ENCODE measurements at regions not wholly inside any gene's neighbourhood (a gene's known extent, or its start where the extent isn't known, plus 50 kb on each side); places are given as distances from the start of the nearest gene placed in this dataset.
A peak's percentile ranks its signal among the peaks of the same experiment; 100 is the strongest.

DNA sequence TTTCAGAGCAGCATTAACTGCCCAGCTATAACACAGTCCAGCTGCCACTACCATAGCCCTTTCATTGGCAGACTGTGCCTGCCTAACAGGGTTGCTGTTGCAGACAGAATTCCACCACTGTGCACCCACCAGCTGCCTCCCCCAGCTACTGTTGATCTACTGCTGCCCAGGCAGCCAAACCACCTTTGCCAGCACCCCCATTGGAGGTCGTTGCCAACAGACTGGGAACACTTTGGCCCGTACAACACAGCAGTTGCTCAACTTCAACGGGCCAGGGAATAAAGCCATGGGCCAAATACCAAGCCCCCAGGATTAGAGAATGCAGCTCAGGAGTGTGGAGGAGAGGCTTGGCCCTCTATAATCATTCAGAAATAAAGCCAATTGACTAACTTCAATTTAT, 473.6 kb downstream of the CDH11 start:
- DNase-seq: no peak

DNA sequence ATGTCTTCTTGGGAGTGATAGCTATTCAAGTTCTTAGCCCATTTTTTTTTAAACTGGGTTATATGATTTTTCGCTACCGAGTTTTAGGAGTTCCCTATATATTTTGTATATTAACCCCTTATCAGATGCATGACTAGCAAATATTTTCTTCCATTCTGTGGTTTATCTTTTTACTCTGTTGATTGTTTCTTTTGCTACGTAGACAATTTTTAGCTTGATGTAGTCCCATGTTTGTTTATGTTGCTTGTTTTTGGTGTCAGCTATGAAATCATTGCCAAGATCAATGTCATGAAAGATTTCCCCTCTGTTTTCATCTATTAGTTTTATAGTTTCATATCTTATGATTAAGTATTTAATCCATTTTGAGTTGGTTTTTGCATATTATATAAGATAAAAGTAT, 480.5 kb downstream of the CDH11 start:
- DNase-seq: no peak

- DNase-seq: no peak
These were observed 483.1 kb downstream of the CDH11 start for GRCh38 chr16:64638766-64639165.

DNA sequence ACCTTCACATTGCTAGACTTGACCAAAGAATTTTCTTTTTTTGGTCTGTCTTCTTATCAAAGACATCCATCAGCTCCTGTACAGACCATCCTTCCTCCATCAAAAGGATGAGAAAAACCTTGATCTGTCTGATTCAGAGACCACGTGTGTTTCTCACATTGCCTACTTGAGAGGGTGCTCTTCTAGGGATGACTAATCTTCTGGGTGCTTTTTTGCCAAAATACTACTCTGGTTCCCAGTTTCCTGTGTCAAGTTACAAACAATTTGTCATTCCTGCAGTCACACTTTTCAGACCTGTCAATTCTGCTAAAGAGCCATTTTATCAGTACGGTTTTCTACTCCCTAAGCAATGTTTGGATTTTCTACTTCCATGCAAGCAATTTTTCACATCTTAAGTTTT, 492.2 kb downstream of the CDH11 start:
- DNase-seq: no peak

- peak; percentile 7 for DNase-seq
These were observed 494.1 kb downstream of the CDH11 start for GRCh38 chr16:64627781-64628180.

DNA sequence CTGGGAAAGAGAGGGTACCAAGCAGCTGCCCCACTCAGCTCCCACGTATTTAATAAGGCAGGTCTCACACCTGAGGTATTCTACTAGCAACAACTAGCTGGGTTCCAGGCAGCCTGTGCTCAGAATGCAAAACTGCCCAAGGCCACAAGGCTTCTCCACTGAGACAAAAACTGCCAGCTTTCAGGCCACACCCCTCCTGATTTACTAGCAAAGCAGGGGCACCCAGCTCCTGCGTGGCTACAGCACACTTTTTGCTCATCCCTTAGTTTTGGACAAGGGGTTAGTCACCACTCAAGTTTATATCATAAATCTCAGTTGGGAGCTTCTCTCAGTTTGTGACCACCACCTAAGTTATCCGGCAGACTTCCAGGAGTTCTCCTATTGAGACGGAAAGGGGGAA, 494.6 kb downstream of the CDH11 start:
- no peak for DNase-seq

DNA sequence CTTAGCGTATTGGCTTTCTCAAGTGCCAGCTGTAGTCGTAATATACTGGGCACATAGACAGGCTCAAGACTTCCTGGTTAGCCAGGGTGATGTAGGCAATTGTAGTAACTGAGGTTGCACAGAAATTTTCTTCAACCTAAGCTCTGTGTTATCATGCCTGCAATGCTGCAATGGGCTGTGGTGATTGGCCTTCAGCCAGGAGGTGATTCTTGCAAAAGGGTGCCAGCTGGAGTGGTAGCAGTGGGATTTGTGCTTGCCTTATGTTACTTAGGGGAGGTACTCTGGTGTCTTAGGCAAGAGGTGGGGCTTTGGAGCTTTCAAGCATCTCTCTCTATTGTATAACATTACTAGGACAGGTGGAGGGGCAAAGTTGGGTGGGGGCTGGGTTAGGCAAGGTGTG, 495.1 kb downstream of the CDH11 start:
- peak; percentile 14 for DNase-seq

DNA sequence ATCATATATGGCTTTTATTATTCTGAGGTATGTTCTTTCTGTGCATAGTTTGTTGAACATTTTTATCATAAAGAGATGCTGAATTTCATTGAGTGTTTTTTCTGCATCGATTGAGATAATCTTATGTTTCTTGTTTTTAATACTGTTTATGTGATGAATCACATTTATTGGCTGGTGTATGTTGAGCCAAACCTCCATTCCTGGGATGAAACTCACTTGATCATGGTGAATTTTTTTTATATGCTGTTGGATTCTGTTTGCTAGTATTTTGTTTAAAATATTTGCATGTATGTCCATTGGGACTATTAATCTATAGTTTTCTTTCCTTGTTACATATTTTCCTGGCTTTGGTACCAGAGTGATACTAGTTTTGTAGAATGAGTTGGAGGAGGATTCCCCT, 500.2 kb downstream of the CDH11 start:
- DNase-seq: no peak

- no peak for DNase-seq
These were observed 503.9 kb downstream of the CDH11 start for GRCh38 chr16:64617836-64618476.

DNA sequence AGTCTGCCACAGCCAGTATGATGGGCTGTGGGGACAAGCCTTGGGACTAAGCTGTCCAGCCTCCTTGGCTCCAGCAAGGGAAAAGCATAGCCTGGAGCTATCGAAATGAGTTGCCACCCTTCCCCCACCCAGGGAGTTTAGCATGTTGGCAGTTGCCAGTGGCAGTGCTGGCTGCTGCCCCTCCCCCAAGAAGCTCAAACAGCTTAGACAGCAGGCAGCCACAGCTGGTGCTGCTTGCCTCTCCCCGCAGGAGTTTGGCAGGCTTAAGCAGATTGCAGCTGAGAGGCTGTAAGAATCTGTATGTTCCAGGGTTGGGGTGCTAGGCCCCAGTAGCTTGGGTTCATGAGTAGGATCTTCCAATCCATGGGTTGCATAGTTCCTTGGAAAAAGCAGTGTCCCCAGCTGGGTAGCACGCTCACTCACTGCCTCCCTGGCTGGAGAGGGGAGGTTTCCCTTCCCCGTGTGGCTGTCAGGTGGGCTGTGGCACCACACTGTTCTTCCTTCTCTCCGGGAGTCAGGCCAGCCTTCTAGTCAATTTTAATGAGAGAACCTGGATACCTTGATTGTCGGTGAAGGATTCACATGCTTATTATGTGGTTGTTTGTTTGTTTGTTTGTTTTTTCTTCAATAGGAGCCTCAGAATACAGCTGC, 506.1 kb downstream of the CDH11 start:
- peak; percentile 93 for DNase-seq

DNA sequence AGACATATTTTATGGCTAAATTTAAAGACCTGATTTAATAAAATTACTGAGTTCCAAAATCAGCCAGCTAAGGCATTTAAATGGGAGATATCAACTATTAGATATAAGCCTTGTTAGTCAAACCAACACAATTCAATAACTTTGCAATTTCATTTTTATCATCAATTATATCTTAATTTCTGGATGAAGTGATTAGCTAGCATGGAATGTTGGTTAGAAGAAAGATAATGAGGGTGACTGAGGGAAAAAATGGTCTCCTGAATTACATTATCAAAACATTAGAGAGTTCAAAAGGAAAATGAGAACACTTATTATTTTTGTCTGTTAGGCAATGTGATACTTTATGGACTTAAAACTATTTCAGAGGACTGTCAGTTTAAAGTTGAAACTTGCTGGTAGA, 525.7 kb downstream of the CDH11 start:
- DNase-seq: no peak

GRCh38 chr16:64590513-64590912, 531.4 kb downstream of the CDH11 start:
- no peak for DNase-seq

GRCh38 chr16:64589836-64590235, 532.0 kb downstream of the CDH11 start:
- DNase-seq: no peak

DNA sequence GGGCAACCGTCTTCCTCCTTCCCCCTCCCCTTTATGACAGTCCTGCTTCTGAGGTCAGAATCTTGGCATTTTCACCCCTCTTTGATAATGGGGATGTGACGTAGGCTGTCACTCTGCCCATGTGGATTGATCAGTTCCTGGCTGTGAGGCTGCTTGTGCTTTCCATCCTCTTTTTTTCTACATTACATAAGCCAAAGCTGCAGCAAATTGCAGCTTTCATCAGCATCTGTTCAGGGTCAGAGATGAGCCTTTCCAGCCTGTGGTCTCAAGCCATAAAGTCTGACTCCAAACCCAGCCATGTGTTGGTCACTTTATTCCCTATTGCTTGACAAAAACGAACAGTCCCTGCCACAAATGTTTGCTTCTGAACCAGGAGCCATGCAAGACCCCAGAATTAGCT, 535.1 kb downstream of the CDH11 start:
- DNase-seq: peak; percentile 61

DNA sequence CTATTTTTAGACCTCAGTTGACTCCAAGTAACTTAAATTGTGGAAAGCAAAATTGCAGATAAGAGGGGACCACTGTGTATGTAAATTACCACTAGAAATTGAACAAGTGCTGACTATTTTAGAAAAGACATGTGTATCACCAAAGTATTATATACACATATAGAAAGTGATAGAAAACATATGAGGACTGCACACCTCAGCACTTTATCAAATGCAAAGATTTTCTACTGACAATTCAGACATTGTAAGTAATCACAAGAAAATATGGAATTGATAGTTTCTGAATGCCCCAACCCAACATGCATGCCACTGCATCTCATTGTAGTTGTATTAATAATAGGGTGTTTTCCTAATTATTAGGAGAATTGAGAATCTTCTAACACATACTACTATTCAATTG, 536.5 kb downstream of the CDH11 start:
- no peak for DNase-seq

DNA sequence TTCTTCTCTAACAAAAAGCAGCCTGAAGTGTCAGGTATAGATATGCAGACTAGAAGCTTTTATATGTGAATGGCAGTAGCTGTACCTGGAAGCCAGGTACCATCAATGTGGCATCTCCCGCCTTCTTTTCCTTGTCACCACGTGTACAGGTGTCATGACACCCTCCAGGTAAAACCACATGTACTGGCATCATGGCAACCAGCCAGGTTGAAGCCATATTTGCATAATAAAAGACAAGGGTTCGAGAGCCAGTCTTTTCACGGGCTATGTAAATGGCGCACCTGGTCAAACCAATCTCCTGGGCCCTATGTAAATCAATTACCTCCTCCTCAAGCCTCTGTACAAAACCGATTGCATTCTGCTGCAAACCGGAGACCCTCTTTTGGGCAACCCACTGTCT, 541.3 kb downstream of the CDH11 start:
- DNase-seq: no peak

DNA sequence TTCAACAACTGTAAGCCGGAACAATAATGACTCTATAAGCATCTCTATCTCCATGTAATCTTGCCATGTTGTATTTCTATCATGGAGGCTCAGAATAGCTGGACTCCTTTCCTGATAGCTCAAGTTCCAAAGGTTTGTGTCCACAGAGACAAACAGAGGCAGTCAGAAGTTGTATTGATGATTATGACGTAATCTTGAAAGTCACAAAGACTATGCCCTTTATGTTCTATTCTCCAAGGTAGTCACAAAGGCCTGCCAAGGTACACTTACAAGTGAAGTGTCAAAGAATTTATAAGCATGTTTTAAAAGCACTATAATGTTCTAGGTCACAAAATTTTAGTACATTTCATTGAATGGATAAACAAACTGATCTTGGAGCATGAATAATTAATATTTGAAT, 542.2 kb downstream of the CDH11 start:
- no peak for DNase-seq

- peak; percentile 20 for DNase-seq
These were observed 576.1 kb downstream of the CDH11 start for GRCh38 chr16:64545768-64546167.

GRCh38 chr16:64544859-64545258, 577.0 kb downstream of the CDH11 start:
- DNase-seq: no peak

DNA sequence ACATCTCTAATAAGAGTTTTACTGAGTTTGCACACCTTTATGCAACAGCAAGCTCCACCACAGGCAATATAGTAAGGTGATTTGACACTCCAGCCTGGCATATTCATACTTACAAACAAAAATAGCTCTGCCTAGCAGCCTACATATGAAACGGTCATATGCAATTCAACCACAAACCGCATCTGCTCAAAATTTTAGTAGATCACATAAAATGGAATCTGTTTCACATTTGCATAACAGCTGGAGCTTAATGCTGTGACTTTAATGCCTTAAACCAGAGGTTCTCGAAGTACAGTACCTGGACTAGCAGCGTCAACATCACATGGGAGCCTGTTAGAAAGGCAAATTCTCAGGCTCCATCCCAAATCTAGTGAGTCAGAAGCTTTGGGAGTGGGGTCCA, 578.4 kb downstream of the CDH11 start:
- peak; percentile 10 for DNase-seq

DNA sequence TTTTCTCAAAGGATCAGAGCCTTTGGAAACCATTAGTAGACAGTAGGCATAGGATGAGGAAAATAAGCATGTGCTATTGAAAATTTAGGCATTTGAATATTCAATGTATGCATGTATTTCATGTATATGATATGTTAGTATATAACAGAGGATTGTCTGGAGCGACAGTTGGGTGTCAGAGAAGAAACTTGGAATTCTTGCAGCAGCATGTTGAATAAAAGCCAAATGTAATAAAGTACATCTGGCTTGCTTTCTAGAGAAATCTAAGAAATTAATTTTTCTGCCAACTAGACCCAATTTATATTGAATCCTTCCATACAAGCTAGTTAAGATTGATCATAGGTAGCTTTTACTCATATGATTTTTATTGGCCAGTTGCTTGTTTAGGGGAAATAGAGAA, 578.8 kb downstream of the CDH11 start:
- no peak for DNase-seq

DNA sequence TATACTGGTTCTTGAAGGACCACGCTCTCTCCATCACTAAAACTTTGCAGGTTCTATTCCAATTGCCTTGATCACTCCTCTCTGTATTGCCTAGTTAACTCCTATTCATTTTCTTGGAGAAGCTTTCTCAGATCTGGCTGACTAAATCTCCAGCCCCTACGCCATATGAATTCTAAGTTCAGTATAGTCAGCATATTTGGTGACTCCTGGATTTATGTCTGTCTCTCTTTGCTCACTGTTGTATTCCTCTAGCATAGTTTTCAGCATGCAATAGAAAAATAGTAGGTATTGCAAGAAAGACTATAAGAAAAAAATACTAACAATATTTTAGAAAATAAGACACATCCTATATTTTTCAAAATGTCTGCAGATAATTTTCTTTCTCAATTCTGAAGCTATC, 579.7 kb downstream of the CDH11 start:
- DNase-seq: no peak

DNA sequence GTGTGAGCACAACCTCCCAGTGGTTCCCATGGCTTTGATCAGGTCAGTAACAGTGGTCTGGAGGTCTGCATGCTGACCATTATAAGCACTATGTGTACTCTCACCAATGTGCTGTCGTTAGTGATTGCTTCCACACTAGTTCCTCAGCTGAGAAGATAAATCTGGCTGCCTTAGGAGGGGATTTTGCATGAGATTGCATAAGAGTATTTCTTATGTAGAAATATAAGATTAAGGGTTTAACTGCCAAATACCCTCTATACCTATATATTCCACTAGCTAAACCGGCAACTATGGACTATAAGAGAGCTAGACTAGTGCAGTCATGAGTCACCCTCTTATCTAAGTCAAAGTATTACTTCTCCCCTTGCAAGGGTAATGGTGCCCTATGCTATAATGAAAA, 580.2 kb downstream of the CDH11 start:
- DNase-seq: no peak

GRCh38 chr16:64540434-64540833, 581.4 kb downstream of the CDH11 start:
- no peak for DNase-seq

Data from tongue (tissue), 1 donor.